ENCODE measurements at regions not wholly inside any gene's neighbourhood (a gene's known extent, or its start where the extent isn't known, plus 50 kb on each side); places are given as distances from the start of the nearest gene placed in this dataset.

GRCh38 chr5:174953871-174954270, 229.5 kb downstream of the MSX2 start:
- H3K9ac ChIP-seq (ENCODE audit: low read depth, low read length) = no peak overlapping the region
- H3K4me3 ChIP-seq (ENCODE audit: insufficient read depth, low read depth, low read length) = no peak overlapping the region
- no peak overlapping the region for H3K4ac ChIP-seq (ENCODE audit: low read depth, low read length)
- H2BK120ac ChIP-seq (ENCODE audit: low read depth, low read length) = no peak overlapping the region
- ChIA-PET POLR2A (ENCODE audit: unreplicated experiment) (no interaction called here), CTCF (no interaction called here)
- H3K56ac ChIP-seq (ENCODE audit: extremely low read depth, insufficient read depth, low read length) = no peak overlapping the region
- no peak overlapping the region for H4K8ac ChIP-seq (ENCODE audit: low read depth in 2 of 2, low read length in 2 of 2)
- intact Hi-C loops (cut with micrococcal nuclease) (loop anchor here (5.0 kb wide), 1 partner anchor 763 kb away; no protein-coding TSS in a partner anchor), dilution Hi-C loops (cut with HindIII; ENCODE audit: low sequenced_read_pairs, unreplicated experiment) (no loop called here), in situ Hi-C loops (cut with MboI; ENCODE audit: low sequenced_read_pairs) (loop anchor here (5.0 kb wide), 1 partner anchor 493 kb away; no protein-coding TSS in a partner anchor)
- no TSS peak for BruUV-seq (replicated peaks)
- no peak overlapping the region for H2AFZ ChIP-seq (replicated peaks; ENCODE audit: low read length, poor library complexity)
- no peaks in the 10 kb centered on the region for H4K20me1 ChIP-seq (ENCODE audit: insufficient read depth, low read length)
- H3K23ac ChIP-seq (ENCODE audit: low read depth, low read length) = no peak overlapping the region
- WGBS, 2 experiments (ENCODE audit: extremely low coverage in 2 of 2, insufficient read length in 1 of 2) = no CpG with 5 or more reads among the region's 6 CpGs
- no peak overlapping the region for H3K18ac ChIP-seq (ENCODE audit: low read depth, low read length)
- no peak overlapping the region for H2BK5ac ChIP-seq (ENCODE audit: low read depth, low read length, poor library complexity, severe bottlenecking)
- no peak overlapping the region for H2BK20ac ChIP-seq (ENCODE audit: low read depth, low read length)
- no peaks in the 10 kb centered on the region for H3K36me3 ChIP-seq (ENCODE audit: control insufficient read depth, insufficient read depth, low read length)
- no peak overlapping the region for H2AK9ac ChIP-seq (replicated peaks; ENCODE audit: low read depth, low read length, poor library complexity)
- TF ChIP-seq SMC3 (IDR thresholded peaks at IDR 0.05; ENCODE audit: low read depth, low read length) (no peak), RCOR1 (IDR thresholded peaks at IDR 0.05; ENCODE audit: insufficient replicate concordance, low read length) (no peak), CHD1 (IDR thresholded peaks at IDR 0.05; ENCODE audit: low read depth, low read length) (no peak), NFE2L2 (IDR thresholded peaks at IDR 0.05; ENCODE audit: low read depth, low read length) (no peak), RAD21 (IDR thresholded peaks at IDR 0.05; ENCODE audit: low read length) (no peak)
- no peaks in the 10 kb centered on the region for H3K4me1 ChIP-seq (ENCODE audit: control insufficient read depth, insufficient read depth, low read length)
- no peak overlapping the region for H4K5ac ChIP-seq (ENCODE audit: low read depth, low read length)
- no peak overlapping the region for H3K27ac ChIP-seq (ENCODE audit: insufficient read depth, low read length)
- no peaks in the 10 kb centered on the region for H3K79me1 ChIP-seq (ENCODE audit: low read depth in 1 of 2, low read length in 2 of 2)
- no peaks in the 10 kb centered on the region for H3K9me1 ChIP-seq (ENCODE audit: insufficient read depth, low read length)
- H2AK5ac ChIP-seq (ENCODE audit: low read depth, low read length) = no peak overlapping the region
- DNase-seq (no peak), ATAC-seq (ENCODE audit: low read depth) (no peak)
- H4K91ac ChIP-seq (ENCODE audit: insufficient read depth, low read depth, low read length) = no peak overlapping the region
- H3K27me3 ChIP-seq (ENCODE audit: control insufficient read depth, insufficient read depth, low read length) = no peaks in the 10 kb centered on the region; the same call in 1 of the 2 replicates
- no peak overlapping the region for H3K14ac ChIP-seq (replicated peaks; ENCODE audit: low read depth, low read length)
- no peaks in the 10 kb centered on the region for H3K9me3 ChIP-seq (ENCODE audit: control insufficient read depth, insufficient read depth, low read length)
- H2BK15ac ChIP-seq (ENCODE audit: low read depth, low read length) = no peak overlapping the region
- no peak overlapping the region for H3K4me2 ChIP-seq (ENCODE audit: low read depth, low read length)
